ENCODE measurements at regions not wholly inside any gene's neighbourhood (a gene's known extent, or its start where the extent isn't known, plus 50 kb on each side); places are given as distances from the start of the nearest gene placed in this dataset.
A peak's percentile ranks its signal among the peaks of the same experiment; 100 is the strongest.

DNA sequence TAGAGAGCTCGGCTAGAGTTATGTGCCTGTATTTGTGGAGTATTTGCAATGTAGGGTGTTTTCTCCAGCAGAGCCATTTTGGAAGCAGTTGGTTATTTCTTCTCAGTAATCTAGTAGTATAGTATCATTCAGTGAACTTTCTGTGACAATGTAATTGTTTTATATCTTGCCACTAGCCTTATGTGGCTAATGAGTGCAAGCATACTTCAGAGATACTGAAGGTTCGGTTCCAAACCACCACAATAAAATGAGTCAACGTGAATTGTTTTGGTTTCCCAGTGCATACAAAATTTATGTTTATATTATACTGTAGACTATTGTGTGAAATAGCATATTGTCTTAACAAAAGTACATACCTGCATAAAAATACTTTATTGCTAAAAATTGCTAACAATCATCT is 286.9 kb upstream of the TBL1XR1 start:
- Mint-ChIP-seq H3K9me3 (peaks cover 15% of the 10 kb centered on the region), H3K27ac (no peak overlapping the region), H3K4me3 (no peak overlapping the region), H3K36me3 (ENCODE audit: low read depth) (peaks cover 6% of the 10 kb centered on the region), H3K27me3 (ENCODE audit: low read depth) (no peaks in the 10 kb centered on the region), H3K4me1 (peaks cover 38% of the 10 kb centered on the region)
- TF ChIP-seq, protein P1, sequence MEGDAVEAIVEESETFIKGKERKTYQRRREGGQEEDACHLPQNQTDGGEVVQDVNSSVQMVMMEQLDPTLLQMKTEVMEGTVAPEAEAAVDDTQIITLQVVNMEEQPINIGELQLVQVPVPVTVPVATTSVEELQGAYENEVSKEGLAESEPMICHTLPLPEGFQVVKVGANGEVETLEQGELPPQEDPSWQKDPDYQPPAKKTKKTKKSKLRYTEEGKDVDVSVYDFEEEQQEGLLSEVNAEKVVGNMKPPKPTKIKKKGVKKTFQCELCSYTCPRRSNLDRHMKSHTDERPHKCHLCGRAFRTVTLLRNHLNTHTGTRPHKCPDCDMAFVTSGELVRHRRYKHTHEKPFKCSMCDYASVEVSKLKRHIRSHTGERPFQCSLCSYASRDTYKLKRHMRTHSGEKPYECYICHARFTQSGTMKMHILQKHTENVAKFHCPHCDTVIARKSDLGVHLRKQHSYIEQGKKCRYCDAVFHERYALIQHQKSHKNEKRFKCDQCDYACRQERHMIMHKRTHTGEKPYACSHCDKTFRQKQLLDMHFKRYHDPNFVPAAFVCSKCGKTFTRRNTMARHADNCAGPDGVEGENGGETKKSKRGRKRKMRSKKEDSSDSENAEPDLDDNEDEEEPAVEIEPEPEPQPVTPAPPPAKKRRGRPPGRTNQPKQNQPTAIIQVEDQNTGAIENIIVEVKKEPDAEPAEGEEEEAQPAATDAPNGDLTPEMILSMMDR (IDR thresholded peaks at IDR 0.05; ENCODE audit: unreplicated experiment in 3 of 3), result no peak

DNA sequence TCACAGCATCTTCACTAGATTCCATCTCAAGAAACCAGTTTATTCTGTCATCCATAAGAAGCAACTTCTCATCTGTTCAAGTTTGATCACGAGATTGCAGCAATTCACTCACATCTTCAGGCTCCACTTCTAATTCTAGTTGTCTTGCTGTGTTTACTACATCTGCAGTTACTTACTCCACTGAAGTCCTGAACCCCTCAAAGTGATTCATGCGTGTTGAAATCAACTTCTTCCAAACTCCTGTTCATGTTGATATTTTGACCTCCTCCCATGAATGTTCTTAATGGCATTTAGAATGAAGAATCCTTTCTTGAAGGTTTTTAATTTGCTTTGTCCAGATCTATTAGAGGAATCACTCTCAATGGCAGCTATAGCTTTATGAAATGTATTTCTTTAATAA is 287.6 kb upstream of the TBL1XR1 start:
- H3K36me3 Mint-ChIP-seq (ENCODE audit: low read depth), result peaks cover 6% of the 10 kb centered on the region
- TF ChIP-seq, protein P1 (IDR thresholded peaks at IDR 0.05; ENCODE audit: unreplicated experiment in 3 of 3), result no peak

DNA sequence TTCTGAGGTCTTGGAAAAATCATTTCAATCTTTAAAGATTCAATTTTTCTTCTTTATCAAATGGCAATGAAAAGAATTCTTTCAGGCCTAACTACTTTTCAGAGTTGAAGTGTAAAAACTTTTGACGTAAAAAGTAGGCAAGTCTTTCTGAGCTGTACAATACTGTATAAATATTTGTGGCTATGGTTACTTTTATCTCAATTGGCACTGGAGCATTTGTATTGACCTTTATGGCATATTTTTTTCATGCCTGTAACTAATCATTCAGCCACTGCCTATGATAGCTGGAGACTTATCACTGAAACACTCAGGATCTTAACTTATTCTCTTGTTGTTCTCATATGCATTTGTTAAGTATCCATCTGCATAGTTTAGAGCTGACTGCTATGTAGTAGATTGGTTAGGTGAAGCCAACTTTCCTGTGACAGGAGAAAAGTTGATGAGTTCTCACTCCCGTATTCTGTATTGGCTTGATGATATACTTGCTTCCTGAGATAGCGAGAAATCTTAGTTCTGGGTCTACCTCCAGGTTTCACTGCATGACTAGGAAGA is 290.4 kb upstream of the TBL1XR1 start:
- no peaks in the 10 kb centered on the region for H3K27me3 Mint-ChIP-seq (ENCODE audit: low read depth)
- TF ChIP-seq, protein P1 (IDR thresholded peaks at IDR 0.05; ENCODE audit: unreplicated experiment in 3 of 3), result no peak
- H3K4me1 Mint-ChIP-seq, result peaks cover 30% of the 10 kb centered on the region
- peaks cover 15% of the 10 kb centered on the region for H3K9me3 Mint-ChIP-seq
- peaks cover 6% of the 10 kb centered on the region for H3K36me3 Mint-ChIP-seq (ENCODE audit: low read depth)
- no peak overlapping the region for H3K27ac Mint-ChIP-seq
- no peak overlapping the region for H3K4me3 Mint-ChIP-seq

More for the DNA sequence above, 287.6 kb upstream of the TBL1XR1 start:
- Mint-ChIP-seq H3K27ac (no peak overlapping the region), H3K4me1 (peaks cover 30% of the 10 kb centered on the region), H3K4me3 (no peak overlapping the region), H3K9me3 (peaks cover 15% of the 10 kb centered on the region), H3K27me3 (ENCODE audit: low read depth) (no peaks in the 10 kb centered on the region)

DNA sequence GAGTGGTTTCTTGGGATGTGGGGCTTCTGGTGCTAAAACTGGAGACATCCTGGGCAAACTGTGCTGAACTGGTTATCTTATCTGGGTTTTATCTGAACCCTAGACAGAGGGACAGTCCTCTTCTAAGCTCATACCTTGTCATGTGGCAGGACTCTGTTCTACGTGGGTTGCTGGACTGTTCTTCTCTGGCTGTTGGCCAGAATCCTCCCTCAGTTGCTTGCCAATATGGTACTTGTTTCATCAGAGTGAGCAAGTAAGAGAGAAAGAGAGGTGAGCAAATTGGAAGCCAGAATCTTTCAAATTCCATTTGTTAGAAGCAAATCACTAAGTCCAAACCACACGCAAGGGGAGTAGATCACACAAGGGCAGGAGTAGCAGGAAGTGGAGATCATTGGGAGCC is 291.5 kb upstream of the TBL1XR1 start:
- Mint-ChIP-seq H3K4me1 (peaks cover 33% of the 10 kb centered on the region), H3K9me3 (peaks cover 15% of the 10 kb centered on the region), H3K36me3 (ENCODE audit: low read depth) (peaks cover 6% of the 10 kb centered on the region), H3K4me3 (no peak overlapping the region), H3K27me3 (ENCODE audit: low read depth) (no peaks in the 10 kb centered on the region), H3K27ac (peak overlapping the region in 1 of 3 experiments; percentile 13)
- TF ChIP-seq, protein P1 (IDR thresholded peaks at IDR 0.05; ENCODE audit: unreplicated experiment in 3 of 3), result no peak

DNA sequence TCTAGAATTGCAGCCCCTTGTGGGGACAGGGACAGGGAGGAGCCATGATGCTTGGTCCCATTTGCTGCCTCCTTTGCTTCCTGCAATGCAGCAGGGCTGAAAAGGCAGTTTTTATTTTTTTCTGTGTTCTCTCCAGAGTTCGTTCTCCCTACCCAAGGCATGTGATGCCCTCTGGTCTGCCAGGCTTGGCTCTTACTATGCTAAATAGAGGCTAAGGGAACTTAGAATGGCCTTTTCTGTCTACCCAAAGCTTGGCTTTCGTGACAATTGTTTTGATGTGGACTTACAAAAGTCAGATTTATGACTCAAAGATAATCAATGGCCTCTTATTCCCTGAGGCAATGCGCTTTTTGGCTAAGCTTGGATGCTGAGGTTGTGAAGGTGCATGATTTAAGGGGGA is 293.3 kb upstream of the TBL1XR1 start:
- peaks cover 6% of the 10 kb centered on the region for H3K9me3 Mint-ChIP-seq
- H3K27me3 Mint-ChIP-seq (ENCODE audit: low read depth), result no peaks in the 10 kb centered on the region
- TF ChIP-seq, protein P1 (IDR thresholded peaks at IDR 0.05; ENCODE audit: unreplicated experiment in 3 of 3), result no peak
- no peaks in the 10 kb centered on the region for H3K36me3 Mint-ChIP-seq (ENCODE audit: low read depth)
- peaks cover 44% of the 10 kb centered on the region for H3K4me1 Mint-ChIP-seq
- H3K4me3 Mint-ChIP-seq, result no peak overlapping the region
- peak overlapping the region in 2 of 3 experiments; percentile 91 to 96 for H3K27ac Mint-ChIP-seq

Data from nephron (organoid).